ENCODE measurements at regions not wholly inside any gene's neighbourhood (a gene's known extent, or its start where the extent isn't known, plus 50 kb on each side); places are given as distances from the start of the nearest gene placed in this dataset.
"Not testable (repeated sequence)": the region's sequence is repeated elsewhere in the genome, so short reads cannot be mapped to it uniquely, and the experiment has no call there.

DNA sequence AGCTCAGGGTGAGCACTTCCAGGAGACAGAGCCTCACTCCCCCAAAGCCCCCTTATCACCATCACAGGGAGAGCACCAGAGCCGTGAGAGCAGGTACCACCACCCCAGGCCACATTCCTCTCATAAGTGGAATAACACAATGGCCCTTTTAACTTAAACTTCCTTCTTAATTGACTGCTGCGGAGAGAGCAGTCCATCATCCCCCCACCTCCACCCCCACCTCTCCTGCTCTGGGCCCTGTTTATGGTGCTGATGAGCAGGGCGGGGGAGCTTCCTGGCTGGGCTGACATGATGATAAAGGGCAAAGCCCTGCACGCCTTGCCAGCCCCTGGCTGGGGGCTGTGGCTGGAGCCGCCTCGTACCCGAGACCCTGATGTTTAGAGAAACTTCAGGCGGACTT lies 81.4 kb upstream of the PODXL start:
- DNase-seq (ENCODE audit: extremely low spot score) = no peak
- POLR2A ChIA-PET = no interaction called here
- no peak for TF ChIP-seq SP1 (IDR thresholded peaks at IDR 0.05)
- no peak for TF ChIP-seq CTBP1 (IDR thresholded peaks at IDR 0.05; ENCODE audit: borderline replicate concordance)
- TF ChIP-seq FOXM1 (IDR thresholded peaks at IDR 0.05; ENCODE audit: borderline replicate concordance) = no peak
- TF ChIP-seq TARDBP (IDR thresholded peaks at IDR 0.05) = no peak
- no peak for TF ChIP-seq SUZ12 (IDR thresholded peaks at IDR 0.05)
- no peak for TF ChIP-seq L3MBTL2 (conservative IDR thresholded peaks at IDR 0.05)
- no peak for TF ChIP-seq FOXK2 (IDR thresholded peaks at IDR 0.05)
- TF ChIP-seq LEF1 (IDR thresholded peaks at IDR 0.05; ENCODE audit: borderline replicate concordance) = no peak
- no peak for TF ChIP-seq HDGF (IDR thresholded peaks at IDR 0.05; ENCODE audit: borderline replicate concordance)
- TF ChIP-seq BHLHE40 (IDR thresholded peaks at IDR 0.05; ENCODE audit: borderline replicate concordance) = no peak
- TF ChIP-seq ARNT (IDR thresholded peaks at IDR 0.05) = no peak
- TF ChIP-seq, protein P1, sequence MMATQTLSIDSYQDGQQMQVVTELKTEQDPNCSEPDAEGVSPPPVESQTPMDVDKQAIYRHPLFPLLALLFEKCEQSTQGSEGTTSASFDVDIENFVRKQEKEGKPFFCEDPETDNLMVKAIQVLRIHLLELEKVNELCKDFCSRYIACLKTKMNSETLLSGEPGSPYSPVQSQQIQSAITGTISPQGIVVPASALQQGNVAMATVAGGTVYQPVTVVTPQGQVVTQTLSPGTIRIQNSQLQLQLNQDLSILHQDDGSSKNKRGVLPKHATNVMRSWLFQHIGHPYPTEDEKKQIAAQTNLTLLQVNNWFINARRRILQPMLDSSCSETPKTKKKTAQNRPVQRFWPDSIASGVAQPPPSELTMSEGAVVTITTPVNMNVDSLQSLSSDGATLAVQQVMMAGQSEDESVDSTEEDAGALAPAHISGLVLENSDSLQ (IDR thresholded peaks at IDR 0.05) = no peak
- TF ChIP-seq ELF4 (IDR thresholded peaks at IDR 0.05) = no peak
- no peak for TF ChIP-seq FOXA1 (IDR thresholded peaks at IDR 0.05)
- TF ChIP-seq ZNF384 (IDR thresholded peaks at IDR 0.05) = no peak
- no peak for TF ChIP-seq NFRKB (IDR thresholded peaks at IDR 0.05)
- CTCF ChIA-PET = no interaction called here

DNA sequence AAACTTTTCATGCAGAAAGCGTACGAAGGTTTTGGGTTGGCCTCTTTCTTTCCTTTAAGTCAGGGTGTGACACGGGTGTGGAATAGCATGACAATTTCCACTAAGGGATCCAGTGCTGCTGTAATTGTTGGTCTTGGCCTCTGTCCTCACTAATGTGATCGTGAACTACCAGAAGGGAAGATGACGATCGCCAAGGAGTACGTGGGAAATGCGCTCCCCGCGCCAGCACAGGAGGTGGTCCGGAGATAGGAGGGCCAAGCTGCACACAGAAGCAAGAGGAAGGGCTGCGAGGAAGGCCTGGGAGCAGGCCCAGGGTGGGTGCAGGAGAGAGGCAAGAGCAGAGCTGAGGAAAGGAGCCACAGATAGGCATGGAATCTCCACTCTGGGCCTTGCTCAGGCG lies 79.7 kb upstream of the PODXL start:
- DNase-seq (ENCODE audit: extremely low spot score) = no peak
- CTCF ChIA-PET = no interaction called here
- TF ChIP-seq, protein P1 (IDR thresholded peaks at IDR 0.05) = no peak
- TF ChIP-seq L3MBTL2 (conservative IDR thresholded peaks at IDR 0.05) (no peak), FOXA1 (IDR thresholded peaks at IDR 0.05) (no peak), HDGF (IDR thresholded peaks at IDR 0.05; ENCODE audit: borderline replicate concordance) (no peak), ZNF384 (IDR thresholded peaks at IDR 0.05) (no peak), ARNT (IDR thresholded peaks at IDR 0.05) (no peak), FOXK2 (IDR thresholded peaks at IDR 0.05) (no peak), FOXM1 (IDR thresholded peaks at IDR 0.05; ENCODE audit: borderline replicate concordance) (no peak)
- POLR2A ChIA-PET = no interaction called here

DNA sequence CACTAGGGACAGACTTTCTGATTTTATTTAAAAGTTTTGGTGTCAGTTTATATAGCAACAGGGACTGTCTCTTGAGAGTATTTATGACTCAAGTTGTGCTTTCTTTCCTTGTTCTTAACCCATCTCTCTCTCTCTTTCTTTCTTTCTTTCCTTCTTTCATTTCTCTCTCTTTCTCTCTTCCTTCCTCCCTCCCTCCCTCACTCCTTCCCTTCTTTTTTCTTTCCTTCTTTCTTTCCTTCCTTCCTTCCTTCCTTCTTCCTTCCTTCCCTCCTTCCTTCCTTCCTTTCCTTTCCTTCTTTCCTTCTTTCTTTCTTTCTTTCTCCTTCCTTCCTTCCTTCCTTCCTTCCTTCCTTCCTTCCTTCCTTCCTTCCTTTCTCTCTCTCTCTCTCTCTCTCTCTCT lies 77.8 kb upstream of the PODXL start:
- DNase-seq (ENCODE audit: extremely low spot score); CTCF ChIA-PET; POLR2A ChIA-PET: not testable (repeated sequence)

DNA sequence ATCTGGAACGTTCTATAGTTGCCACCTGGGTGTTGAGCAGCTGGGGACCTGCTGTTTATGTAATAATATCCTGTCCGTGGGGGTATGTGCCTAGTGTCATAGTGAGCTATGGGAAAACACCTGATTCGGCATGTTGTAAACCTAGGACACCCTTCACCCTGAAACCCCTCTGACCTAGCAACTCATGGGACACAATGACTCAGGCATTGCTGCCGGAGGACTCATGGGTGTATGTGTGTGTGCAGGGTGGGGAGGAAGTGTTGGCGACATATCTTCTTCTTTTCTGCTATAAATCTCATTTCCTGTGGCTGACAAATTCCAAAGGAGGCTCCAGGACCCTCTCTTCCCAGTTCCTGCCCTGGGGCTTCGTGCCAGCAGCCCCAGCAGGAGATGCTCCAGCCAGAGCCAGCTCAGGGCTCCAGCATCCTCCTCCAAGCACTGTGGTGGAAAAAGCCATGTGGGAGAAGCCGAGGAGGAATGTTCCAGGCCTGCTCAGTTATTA lies 77.0 kb upstream of the PODXL start:
- POLR2A ChIA-PET = no interaction called here
- TF ChIP-seq FOXM1 (IDR thresholded peaks at IDR 0.05; ENCODE audit: borderline replicate concordance) = no peak
- TF ChIP-seq, protein P1 (IDR thresholded peaks at IDR 0.05) = no peak
- TF ChIP-seq L3MBTL2 (conservative IDR thresholded peaks at IDR 0.05) = no peak
- TF ChIP-seq TARDBP (IDR thresholded peaks at IDR 0.05) = no peak
- TF ChIP-seq ARNT (IDR thresholded peaks at IDR 0.05) = no peak
- no peak for TF ChIP-seq ELF4 (IDR thresholded peaks at IDR 0.05)
- TF ChIP-seq SUZ12 (IDR thresholded peaks at IDR 0.05) = no peak
- TF ChIP-seq FOXA1 (IDR thresholded peaks at IDR 0.05) = no peak
- CTCF ChIA-PET = no interaction called here
- no peak for DNase-seq (ENCODE audit: extremely low spot score)

DNA sequence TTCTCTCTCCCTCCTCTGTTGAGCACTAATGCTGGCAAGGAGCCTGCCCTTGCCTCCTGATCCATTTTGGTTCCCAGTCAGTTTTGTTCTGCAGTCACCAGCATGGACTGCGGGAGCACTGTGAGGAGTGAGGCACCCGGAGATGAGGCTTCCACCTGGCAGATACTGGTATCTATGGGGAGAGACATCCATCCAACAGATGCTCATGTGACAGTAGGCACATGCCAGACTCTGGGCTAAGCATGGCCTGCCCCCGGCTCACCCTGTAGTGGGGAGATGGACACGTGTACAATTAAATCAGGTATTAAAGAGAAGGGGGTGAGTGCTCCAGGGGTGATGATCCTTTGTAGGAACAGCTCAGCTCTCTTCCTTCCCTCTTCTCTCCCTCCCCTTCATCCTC lies 74.0 kb upstream of the PODXL start:
- CTCF ChIA-PET = no interaction called here
- no peak for DNase-seq (ENCODE audit: extremely low spot score)
- POLR2A ChIA-PET = no interaction called here
- no peak for TF ChIP-seq NFRKB (IDR thresholded peaks at IDR 0.05)
- no peak for TF ChIP-seq ELF4 (IDR thresholded peaks at IDR 0.05)
- no peak for TF ChIP-seq FOXM1 (IDR thresholded peaks at IDR 0.05; ENCODE audit: borderline replicate concordance)
- TF ChIP-seq TARDBP (IDR thresholded peaks at IDR 0.05) = no peak
- TF ChIP-seq L3MBTL2 (conservative IDR thresholded peaks at IDR 0.05) = no peak
- TF ChIP-seq ZNF384 (IDR thresholded peaks at IDR 0.05) = no peak
- TF ChIP-seq HDGF (IDR thresholded peaks at IDR 0.05; ENCODE audit: borderline replicate concordance) = no peak
- TF ChIP-seq, protein P1 (IDR thresholded peaks at IDR 0.05) = no peak
- no peak for TF ChIP-seq SUZ12 (IDR thresholded peaks at IDR 0.05)
- no peak for TF ChIP-seq FOXA1 (IDR thresholded peaks at IDR 0.05)

DNA sequence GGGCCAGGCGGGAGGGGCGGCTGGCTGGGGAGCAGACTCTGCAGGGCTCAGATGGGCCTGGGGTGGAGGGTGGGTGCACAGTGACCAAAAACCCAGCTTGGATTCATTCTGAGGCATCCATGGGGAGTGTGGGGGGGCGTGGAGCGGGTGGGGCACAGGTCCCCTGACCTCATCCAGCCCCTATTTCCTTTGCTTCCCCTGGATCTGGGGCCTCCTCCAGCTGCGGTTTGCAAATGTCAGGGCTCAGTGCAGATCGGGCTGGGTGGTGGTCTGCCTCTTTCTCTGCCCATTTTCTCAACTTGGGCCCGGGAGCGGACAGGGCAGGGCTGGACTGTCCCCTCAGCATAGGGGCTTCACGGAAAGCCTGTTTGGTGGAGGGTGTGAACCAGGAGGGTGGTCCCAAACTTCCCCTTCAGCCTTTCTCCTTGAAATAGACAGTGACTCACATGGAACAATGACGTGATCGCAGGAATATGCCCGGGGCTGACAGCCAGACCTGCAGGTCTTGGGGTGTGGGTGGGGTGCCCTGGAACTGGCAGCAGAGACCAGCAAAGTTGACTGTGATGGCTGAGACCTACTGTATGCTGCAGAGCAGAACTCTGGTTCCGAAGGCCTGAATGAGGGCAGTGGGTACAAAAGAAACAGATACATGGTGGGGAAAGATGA lies 72.9 kb upstream of the PODXL start:
- DNase-seq (ENCODE audit: extremely low spot score) = no peak
- ChIA-PET CTCF (no interaction called here), POLR2A (no interaction called here)
- TF ChIP-seq ZNF384 (IDR thresholded peaks at IDR 0.05) = no peak
- TF ChIP-seq HDGF (IDR thresholded peaks at IDR 0.05; ENCODE audit: borderline replicate concordance) = no peak
- TF ChIP-seq, protein P1 (IDR thresholded peaks at IDR 0.05) = no peak
- no peak for TF ChIP-seq FOXA1 (IDR thresholded peaks at IDR 0.05)
- TF ChIP-seq CTBP1 (IDR thresholded peaks at IDR 0.05; ENCODE audit: borderline replicate concordance) = no peak
- no peak for TF ChIP-seq FOXK2 (IDR thresholded peaks at IDR 0.05)
- TF ChIP-seq BHLHE40 (IDR thresholded peaks at IDR 0.05; ENCODE audit: borderline replicate concordance) = no peak
- no peak for TF ChIP-seq ELF4 (IDR thresholded peaks at IDR 0.05)
- TF ChIP-seq SP1 (IDR thresholded peaks at IDR 0.05) = no peak
- no peak for TF ChIP-seq ARNT (IDR thresholded peaks at IDR 0.05)
- no peak for TF ChIP-seq NFRKB (IDR thresholded peaks at IDR 0.05)
- TF ChIP-seq L3MBTL2 (conservative IDR thresholded peaks at IDR 0.05) = no peak
- no peak for TF ChIP-seq FOXM1 (IDR thresholded peaks at IDR 0.05; ENCODE audit: borderline replicate concordance)
- TF ChIP-seq LEF1 (IDR thresholded peaks at IDR 0.05; ENCODE audit: borderline replicate concordance) = no peak
- no peak for TF ChIP-seq SUZ12 (IDR thresholded peaks at IDR 0.05)
- no peak for TF ChIP-seq TARDBP (IDR thresholded peaks at IDR 0.05)
